Stimulated activated naive CD4-positive, alpha-beta T cell treated with Interleukin-2 at 50 U/mL for 16 hours (primary cell): ENCODE measurements at regions not wholly inside any gene's neighbourhood (a gene's known extent, or its start where the extent isn't known, plus 50 kb on each side); places are given as distances from the start of the nearest gene placed in this dataset.
"Not testable (repeated sequence)": the region's sequence is repeated elsewhere in the genome, so short reads cannot be mapped to it uniquely, and the experiment has no call there.

ENCODE experiments used
- DNase-seq: peaks from one replicate; lab custom pipeline; 2025; lab: John Stamatoyannopoulos, UW

DNA sequence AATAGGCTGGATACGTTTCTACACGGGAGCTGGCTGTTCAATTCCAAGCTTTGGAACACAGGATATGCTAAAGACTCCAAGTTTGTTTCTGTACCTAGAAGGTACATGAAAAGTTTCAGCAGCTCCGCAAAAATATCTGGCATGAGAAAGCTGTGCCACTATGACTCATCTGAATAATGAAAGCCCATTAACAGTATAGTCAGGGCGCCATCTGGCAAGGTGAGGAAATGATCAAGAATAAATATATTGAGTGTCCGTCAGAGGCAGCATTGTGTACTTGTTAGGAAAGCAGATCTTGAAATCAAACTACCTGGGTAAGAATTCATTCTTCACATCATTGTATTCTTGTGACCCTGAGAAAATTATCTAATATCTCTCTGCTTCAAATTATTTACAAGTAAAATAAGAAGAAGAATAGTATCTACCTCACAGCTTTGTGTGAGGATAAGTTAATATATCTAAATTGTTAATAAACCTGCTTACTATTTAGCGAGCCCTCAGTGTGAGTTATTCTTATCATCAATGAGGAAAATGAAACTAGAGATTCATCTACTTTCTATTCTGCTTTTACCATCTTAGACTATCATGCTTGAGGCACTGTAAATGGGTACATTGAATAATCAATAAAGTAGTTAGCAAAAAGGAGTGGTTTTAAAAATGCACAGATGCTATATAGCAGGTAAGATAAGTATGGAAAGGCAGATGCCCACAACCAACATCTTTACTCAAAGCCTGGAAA is 53.5 kb downstream of the FSCB start:
- DNase-seq, result no peak

DNA sequence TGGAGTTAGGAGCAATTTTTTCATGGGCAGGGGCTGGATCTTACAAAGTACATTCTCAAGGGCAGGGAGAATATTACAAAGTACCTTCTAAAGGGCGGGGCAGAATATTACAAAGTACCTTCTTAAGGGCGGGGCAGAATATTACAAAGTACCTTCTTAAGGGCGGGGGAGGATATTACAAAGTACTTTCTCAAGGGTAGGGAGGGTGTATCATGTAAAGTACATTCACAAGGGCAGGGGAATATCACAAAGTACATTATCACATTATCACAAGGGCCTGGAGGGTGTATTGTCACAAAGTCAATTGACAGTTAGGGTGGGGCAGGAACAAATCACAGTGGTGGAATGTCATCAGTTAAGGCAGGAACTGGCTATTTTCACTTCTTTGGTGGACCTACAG is 56.9 kb downstream of the FSCB start:
- not testable (repeated sequence) for DNase-seq

DNA sequence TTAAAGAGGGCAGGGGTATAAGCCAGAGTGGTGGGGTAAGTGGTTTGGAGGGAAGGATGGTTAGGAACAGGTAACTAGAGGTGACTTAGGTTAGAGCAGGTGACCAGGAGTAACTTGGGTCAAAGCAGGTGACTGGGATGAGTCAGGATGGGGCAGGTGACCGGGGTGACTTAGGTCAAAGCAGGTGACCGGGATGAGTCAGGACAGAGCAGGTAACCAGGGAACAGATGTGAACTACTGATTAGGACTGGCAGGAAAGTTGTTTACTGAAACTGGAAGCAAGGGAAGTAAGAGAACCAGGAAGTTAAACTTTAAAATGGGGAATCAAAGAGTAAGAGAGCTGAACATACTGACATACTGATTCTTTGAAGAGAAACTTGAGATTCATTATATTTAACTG is 57.4 kb downstream of the FSCB start:
- DNase-seq, result no peak

DNA sequence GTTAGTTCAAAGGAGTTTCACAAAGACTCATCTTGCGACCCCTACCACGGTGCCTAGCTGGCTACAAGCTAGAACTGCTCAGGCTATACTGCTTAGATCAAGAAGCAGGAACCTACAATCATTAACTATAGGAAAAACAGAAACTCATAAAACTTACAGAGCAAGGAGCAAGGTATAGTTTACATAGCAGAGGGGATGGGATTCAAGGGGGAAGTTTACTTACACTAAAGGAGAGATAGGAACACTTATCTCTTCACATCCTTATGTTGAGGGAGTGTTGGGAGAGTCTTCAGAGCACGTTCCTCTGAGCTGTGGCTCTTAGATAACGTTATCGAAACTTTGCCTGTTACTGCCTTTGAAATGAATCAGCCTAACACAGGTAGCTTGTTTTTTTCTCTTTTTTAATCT is 58.1 kb downstream of the FSCB start:
- no peak for DNase-seq

DNA sequence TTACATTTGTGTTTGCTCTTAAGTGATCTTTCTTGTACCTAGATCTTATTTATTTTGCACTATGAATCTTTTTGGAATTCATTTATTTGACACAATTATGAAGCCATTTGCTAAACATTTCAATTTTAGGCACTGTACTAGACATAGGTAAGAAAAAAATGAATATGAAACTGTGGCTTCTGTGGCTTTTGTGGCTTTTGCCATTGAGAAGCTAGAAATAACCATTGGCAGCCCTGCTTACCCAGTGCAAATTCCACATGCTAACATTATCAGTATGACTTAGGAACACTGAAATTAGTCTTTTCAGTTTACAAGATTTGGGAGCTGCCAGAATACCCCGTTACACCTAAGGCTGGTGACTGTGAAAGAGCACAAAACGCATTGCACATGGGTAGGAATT is 60.1 kb downstream of the FSCB start:
- no peak for DNase-seq

DNA sequence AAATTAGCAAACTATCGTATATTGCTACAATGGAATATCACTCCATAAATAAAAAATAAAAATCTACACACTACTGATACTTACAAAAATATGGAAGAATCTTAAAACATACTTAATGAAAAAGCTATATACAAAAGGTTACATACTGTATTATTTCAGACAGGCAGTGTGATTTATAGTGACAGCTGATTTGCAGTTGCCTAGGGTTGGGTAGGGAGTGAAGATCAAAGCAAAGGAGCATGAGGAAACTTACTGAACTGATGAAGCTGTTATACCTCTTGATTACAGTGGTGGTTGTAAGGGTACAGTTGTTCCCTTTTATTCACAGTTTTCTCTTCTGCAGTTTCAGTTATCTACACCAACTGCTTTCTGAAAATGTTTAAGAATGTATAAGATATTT is 62.6 kb downstream of the FSCB start:
- no peak for DNase-seq

DNA sequence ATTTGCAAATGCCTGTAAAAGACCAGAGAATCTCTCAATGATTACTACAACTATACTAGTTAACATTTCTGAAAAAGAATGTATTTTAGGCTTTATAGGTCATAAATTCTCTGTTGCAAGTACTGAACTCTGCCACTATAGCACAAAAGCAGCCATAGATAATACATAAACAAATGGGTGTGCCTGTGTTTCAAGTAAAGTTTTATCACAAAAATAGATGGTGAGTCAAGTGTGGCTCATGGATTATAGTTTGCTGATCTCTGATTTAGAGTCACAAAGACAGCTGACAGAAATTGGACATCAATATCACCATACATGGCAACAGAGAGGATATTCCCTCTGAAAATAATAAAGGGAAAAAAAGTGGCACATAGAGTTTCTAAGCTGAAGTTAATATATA is 68.1 kb downstream of the FSCB start:
- DNase-seq, result no peak

DNA sequence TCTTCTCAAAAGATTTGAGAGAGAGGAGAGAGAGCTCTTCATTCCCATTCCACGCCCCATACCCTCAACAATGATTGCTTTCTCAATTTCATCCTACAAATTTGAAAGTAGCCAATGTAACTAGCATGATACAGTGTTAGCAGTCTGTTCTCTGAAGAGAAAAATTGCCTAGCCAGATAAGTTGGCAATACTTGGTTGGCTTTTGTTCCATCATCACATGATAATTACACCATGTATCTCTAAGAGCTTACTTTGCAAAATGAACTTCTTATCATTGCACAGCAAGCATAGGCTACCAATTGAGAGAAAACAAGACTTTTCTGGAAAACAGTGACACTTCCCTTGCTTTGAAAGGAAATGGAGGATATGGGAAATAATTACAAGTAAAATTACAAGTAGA is 68.9 kb downstream of the FSCB start:
- no peak for DNase-seq

DNA sequence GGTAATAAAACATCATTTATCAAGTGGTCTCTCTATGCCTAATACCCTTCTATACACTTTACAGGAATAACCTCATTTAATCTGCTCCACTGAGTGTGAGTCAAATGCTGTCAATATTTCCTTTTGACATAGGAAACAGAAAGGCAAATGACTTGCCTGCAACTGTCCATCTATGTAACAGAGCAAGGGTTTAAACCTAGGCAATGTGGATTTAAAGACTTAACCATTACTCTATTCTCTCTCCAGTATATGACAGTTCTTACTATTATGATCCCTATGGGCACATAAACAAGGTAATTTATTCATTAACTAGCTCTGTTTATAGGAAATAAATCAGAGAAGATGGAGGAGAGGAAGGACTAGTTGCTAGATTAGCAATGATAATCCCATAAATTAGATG is 70.6 kb downstream of the FSCB start:
- no peak for DNase-seq

DNA sequence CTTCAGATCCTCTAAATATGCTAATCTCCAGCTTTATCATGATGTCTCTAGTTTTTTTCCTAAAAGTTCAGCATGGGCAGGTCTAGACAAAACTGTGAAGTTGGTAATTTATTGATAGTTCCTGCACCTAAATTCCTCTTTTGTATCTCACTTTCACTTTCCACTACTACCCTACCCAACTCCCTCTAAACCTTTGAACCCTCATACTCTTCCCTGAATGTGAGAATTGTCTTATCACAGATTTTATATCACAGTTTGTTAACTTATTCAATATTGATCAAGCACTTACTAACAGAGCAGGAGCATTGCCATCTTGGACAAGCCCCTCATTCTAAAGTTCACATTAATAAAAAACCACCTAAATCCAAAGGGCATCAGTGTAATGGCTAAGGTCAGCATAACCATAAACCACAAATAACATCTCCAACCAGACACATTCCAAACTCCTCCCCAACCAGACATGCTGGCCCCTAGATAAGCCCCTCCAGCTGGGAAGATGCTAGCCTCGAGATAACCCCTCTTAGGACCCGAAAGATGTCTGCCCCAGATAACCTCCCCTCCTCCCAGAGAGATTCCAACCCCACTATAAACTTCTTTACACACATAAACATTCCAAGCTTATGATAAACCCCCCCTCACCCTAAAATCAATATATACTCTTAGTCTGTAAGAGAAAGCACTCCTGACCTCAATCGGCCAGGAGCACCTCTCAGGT is 78.7 kb downstream of the FSCB start:
- DNase-seq, result no peak

DNA sequence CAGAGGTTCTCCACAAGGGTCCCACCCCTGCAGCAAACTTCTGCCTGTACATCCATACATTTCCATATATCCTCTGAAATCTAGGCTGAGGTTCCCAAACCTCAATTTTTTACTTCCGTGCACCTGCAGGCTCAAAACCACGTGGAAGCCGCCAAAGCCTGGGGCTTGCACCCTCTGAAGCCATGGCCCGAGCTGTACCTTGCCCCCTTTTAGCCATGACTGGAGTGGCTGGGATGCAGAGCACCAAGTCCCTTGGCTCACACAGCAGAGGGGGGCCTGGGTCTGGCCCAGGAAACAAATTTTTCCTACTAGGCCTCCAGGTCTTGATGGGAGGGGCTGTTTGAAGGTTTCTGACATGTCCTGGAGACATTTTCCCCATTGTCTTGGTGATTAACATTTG is 84.4 kb downstream of the FSCB start:
- no peak for DNase-seq

DNA sequence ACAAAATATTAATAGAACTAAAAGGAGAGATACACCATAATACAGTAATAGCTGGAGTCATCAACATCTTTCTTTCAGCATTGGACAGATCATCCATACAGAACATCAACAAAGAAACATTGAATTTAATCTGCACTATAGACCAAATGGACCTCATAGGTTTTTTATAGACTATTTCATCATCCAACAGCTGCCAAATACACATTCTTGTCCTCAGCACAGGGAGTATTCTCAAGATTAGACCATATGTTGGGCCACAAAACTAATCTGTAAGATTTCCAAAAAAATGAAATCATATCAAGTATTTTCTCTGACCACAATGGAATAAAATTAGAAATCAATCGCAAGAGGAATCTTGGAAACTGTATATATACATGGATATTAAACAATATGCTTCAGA is 86.9 kb downstream of the FSCB start:
- DNase-seq, result no peak

DNA sequence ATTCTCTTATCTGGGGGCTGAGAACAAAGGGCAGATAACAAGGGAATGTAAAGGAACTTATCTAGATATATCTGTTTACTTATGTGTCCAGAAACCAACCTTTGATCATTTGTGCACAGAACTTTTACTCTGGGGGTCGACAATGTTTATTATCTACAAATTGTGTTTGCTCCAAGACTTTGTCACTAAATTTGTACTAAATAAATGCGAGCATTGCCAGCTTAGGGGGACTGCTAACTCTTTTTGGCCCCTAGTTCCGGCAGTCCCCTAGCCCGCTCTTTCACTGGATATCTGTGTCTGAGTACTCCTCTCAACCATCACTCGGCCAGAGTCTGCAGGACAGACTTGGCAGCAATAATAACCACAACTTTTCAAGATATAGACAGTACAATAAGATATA is 88.2 kb downstream of the FSCB start:
- no peak for DNase-seq

DNA sequence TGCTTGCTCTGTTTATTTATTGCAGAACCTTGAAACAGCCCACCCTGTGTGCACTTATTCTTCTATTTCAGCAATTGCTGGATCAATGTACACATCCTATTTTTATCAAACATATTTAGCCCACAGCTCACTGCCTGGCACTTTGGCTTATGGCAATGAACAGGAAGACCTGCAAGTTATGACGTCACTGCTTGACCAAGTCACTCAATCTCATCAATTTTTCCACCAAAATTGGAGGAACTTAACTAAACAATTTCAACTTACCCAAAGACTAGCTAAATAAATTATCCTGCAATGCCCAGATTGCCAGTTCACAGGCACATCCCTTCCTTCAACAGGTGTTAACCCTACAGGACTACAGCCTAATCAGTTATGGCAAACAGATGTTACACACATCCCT is 89.3 kb downstream of the FSCB start:
- DNase-seq, result no peak

DNA sequence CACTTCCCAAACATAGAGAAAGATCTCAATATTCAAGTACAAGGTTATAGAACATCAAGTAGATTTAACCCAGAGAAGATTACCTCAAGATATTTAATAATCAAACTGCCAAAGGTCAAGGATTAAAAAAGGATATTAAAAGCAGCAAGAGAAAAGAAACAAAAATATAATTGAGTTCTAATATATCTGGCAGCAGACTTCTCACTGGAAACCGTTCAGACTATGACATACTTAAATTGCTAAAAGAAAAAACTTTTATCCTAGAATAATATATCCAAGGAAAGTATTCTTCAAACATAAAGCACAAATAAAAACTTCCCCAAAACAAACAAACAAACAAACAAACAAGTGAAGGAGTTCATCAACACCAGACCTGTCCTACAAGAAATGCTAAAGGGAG is 92.4 kb downstream of the FSCB start:
- no peak for DNase-seq

DNA sequence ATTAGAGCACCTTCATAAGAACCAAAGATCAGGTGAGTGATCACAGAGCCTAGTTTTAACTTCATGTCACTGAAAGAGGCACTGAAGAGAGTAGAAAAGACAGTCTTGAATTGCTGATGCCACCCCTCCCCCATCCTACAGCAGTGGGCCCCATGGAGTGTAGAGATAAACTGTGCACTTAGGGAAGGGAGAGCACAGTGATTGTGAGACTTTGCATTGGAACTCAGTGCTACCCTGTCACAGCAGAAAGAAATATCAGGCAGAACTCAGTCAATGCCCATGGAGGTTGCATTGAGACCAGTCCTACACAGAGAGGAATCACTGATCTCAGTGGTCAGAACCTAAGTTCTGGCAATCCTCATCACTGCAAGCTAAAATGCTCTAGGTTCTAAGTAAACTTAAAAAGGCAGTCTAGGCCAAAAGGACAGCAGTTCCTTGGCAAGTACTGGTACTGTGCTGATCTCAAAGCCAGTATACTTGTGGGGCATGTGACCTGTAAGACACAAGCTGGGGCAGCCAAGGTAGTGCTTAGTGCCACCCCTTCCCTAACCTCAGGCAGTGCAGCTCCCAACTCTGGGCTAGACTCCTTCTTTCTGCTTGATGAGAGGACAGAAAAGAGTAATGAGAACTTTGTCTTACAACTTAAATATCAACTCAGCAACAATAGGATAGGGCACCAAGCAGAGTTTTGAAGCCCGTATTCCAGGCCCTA is 94.1 kb downstream of the FSCB start:
- no peak for DNase-seq

DNA sequence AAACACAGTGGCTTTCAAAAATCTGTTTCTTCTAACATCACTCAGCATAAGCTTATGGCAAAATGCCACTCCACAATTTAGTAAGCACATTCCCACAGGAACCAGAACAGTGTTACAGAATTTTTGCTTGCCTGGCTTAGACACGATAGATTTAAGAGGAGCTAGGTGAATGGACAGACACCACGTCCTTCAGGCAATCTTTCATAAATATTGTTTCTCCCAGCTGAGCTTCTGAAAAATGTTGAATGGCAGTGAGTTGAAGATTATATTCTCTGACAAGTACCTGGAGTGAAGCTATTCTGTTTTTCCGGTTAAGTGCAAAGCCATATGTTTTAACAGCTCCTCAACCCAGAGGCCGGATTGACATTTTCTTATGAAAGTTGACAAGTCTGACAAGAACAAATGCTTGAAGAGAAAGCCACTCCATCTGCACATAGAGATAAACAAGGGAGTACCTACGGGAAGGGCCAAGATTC is 102.0 kb downstream of the FSCB start:
- no peak for DNase-seq

DNA sequence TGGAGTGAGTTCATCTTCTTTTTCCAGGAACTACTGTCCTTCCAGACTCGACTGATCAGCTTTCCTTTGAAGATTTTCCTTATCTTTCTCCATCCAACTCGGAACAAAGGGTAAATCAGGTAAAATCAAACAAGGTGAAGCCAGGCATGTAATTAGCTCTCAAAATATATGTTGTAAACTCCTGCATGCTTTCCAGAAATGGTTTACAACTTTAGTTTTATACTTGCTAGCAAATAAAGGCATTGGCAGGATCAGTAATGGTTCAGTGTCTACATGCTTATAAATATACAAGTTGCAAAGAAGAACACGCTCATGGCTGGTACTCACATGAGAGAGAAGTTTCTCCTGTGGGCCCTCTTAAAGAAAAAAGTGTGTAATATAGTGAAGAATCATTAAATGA is 102.5 kb downstream of the FSCB start:
- no peak for DNase-seq

DNA sequence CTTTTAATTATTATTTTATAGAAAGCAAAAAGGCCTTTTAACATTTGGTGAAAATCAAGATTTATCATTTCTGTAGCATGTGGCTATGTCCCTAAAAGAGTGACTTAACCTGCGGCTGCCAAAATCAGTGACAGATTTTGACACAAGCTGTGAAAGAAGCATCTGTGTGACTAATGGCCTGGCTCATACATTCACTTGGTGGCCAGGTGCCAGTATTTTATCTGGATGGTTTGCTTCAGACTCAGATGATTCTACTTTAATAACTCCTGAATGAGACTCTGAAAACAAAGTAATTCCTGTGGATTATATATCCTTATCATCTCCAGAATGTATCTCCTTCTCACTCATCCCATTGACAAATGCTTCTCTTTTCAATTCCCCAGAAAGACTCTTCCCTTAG is 103.0 kb downstream of the FSCB start:
- no peak for DNase-seq

DNA sequence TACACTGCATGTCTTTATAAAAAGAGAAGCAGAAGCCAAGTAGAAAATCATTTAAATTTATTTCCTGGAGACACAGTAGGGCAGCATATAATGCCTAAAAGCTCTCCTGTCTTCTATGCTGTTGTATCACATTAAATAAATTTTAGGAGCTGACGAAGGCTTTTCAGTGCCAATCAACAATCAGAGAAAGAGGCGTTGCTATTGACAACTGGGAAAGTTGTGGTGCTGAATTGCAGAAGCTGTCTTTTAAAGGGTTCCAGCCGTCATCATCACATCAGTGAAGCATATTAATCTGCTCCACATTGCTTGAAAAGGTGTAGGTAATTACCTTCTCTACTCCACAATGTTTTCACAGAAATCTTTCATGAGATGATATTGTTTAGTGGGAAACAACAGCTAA is 103.9 kb downstream of the FSCB start:
- no peak for DNase-seq

DNA sequence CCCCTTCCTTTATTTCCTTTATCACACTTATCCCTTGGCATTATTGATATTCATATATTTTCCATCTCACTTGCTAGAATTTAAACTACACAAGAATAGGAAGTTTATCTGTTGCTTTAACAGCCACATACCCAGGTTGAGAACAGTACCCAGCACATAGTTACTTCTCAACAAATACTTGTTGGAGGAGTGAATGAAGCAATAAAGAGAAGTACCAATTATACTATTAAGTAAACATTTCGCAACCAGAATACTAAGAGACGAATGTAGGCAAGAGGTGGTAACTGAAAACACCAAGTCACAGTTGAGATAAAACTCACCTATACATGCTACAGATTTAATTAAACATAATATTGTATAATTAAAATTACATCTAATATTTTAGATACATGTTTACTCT is 110.9 kb downstream of the FSCB start:
- no peak for DNase-seq

DNA sequence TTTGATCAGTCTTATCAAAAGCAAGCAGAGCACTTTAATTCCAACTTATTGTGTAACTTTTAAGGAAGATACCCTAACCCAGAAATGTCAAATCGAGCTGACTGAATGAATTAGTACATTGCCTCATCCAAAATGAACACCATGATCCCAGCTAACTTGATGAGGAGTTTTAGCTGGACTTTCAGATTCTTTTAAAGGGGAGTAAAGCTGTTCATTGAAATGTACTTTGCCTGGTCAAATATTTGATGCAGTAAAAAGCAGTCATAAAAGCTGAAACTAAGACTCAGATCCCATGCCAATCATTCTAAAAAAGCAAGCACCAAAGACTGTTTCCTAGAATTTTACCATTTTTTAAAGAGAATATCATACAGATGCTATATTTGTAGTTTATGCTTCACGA is 114.1 kb downstream of the FSCB start:
- DNase-seq, result no peak

DNA sequence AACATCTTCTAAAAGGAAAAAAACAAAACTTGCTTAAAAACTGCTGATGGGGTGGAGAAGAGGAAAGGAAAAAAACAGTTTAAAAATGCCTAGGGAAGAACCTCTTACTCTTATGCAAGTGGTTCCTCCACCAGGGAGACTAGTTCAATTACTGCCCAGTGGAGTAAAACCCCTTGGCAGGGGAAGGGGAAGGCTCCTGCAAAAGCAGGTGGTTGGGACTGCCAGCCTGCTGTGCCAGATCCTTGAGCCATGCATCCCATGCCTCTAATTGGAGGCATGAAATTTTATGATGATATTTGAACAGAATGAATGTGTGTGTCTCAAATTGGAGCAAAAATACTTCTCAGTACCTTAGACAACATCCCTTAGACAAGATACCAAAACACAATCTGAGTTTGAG is 118.8 kb downstream of the FSCB start:
- DNase-seq, result no peak
